Ishikawa (cell line): ENCODE measurements at regions not wholly inside any gene's neighbourhood (a gene's known extent, or its start where the extent isn't known, plus 50 kb on each side); places are given as distances from the start of the nearest gene placed in this dataset.

ENCODE experiments used
- CEBPB ChIP-seq: IDR thresholded peaks from 2 replicates; pipeline ENCODE4 v1.6.1; 2012
- CREB1 ChIP-seq: IDR thresholded peaks from 2 replicates; pipeline ENCODE4 v1.6.1; 2012; ENCODE audit warnings: low read depth
- EGR1 ChIP-seq: IDR thresholded peaks from 2 replicates; pipeline ENCODE4 v1.6.1; 2012
- EP300 ChIP-seq: IDR thresholded peaks from 2 replicates; pipeline ENCODE4 v1.6.1; 2012; ENCODE audit warnings: borderline replicate concordance
- FOXM1 ChIP-seq: IDR thresholded peaks from 2 replicates; pipeline ENCODE4 v1.6.1; 2012; ENCODE audit warnings: low read depth, borderline replicate concordance
- RAD21 ChIP-seq: IDR thresholded peaks from 2 replicates; pipeline ENCODE4 v1.6.1; 2012; ENCODE audit warnings: low read depth
- TAF1 ChIP-seq: IDR thresholded peaks from 2 replicates; pipeline ENCODE4 v1.6.1; 2012; ENCODE audit warnings: low read depth, mild to moderate bottlenecking
- TEAD4 ChIP-seq: IDR thresholded peaks from 2 replicates; pipeline ENCODE4 v1.6.1; 2012
- YY1 ChIP-seq: IDR thresholded peaks from 2 replicates; pipeline ENCODE4 v1.6.1; 2012; ENCODE audit warnings: low read depth
- ZBTB7A ChIP-seq: IDR thresholded peaks from 2 replicates; pipeline ENCODE4 v1.6.1; 2012; ENCODE audit warnings: low read depth
- TF ChIP-seq, protein P1 (sequence below): IDR thresholded peaks from 2 replicates; pipeline ENCODE4 v1.6.1; 2012; ENCODE audit warnings: low read depth, mild to moderate bottlenecking
- TF ChIP-seq, protein P2 (sequence below): IDR thresholded peaks from 2 replicates; pipeline ENCODE4 v1.6.1; 2012
- TF ChIP-seq, protein P3 (sequence below): IDR thresholded peaks from 2 replicates; pipeline ENCODE4 v1.6.1; 2012

DNA sequence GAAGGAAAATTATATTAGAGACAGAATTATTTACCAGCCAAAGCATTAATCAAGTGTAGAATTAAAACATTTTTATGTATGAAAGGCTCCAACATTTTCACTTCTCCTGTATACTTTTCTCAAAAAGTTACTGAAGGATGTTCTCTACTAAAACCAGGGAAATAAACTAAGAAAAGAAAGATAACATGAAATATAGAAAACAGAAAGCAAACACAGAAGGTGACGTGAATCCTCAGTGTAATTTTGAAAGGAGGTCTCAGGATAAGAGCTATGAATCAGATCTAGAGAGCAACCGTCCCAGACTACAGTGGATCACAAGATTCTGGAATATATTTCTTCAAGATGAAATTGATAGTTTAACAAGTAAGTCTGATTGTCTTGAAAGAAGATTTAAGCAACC lies 144.5 kb downstream of the CYSLTR2 start:
- no peak for TF ChIP-seq TAF1
- no peak for TF ChIP-seq EGR1
- TF ChIP-seq EP300, result no peak
- TF ChIP-seq, protein P1, sequence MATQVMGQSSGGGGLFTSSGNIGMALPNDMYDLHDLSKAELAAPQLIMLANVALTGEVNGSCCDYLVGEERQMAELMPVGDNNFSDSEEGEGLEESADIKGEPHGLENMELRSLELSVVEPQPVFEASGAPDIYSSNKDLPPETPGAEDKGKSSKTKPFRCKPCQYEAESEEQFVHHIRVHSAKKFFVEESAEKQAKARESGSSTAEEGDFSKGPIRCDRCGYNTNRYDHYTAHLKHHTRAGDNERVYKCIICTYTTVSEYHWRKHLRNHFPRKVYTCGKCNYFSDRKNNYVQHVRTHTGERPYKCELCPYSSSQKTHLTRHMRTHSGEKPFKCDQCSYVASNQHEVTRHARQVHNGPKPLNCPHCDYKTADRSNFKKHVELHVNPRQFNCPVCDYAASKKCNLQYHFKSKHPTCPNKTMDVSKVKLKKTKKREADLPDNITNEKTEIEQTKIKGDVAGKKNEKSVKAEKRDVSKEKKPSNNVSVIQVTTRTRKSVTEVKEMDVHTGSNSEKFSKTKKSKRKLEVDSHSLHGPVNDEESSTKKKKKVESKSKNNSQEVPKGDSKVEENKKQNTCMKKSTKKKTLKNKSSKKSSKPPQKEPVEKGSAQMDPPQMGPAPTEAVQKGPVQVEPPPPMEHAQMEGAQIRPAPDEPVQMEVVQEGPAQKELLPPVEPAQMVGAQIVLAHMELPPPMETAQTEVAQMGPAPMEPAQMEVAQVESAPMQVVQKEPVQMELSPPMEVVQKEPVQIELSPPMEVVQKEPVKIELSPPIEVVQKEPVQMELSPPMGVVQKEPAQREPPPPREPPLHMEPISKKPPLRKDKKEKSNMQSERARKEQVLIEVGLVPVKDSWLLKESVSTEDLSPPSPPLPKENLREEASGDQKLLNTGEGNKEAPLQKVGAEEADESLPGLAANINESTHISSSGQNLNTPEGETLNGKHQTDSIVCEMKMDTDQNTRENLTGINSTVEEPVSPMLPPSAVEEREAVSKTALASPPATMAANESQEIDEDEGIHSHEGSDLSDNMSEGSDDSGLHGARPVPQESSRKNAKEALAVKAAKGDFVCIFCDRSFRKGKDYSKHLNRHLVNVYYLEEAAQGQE, result no peak
- TF ChIP-seq, protein P2, sequence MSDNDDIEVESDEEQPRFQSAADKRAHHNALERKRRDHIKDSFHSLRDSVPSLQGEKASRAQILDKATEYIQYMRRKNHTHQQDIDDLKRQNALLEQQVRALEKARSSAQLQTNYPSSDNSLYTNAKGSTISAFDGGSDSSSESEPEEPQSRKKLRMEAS, result no peak
- no peak for TF ChIP-seq YY1
- TF ChIP-seq CEBPB, result no peak
- no peak for TF ChIP-seq RAD21
- no peak for TF ChIP-seq TEAD4
- TF ChIP-seq, protein P3, sequence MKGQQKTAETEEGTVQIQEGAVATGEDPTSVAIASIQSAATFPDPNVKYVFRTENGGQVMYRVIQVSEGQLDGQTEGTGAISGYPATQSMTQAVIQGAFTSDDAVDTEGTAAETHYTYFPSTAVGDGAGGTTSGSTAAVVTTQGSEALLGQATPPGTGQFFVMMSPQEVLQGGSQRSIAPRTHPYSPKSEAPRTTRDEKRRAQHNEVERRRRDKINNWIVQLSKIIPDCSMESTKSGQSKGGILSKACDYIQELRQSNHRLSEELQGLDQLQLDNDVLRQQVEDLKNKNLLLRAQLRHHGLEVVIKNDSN, result no peak
- no peak for TF ChIP-seq CREB1
- TF ChIP-seq ZBTB7A, result no peak
- no peak for TF ChIP-seq FOXM1
